CD4-positive, alpha-beta T cell (primary cell): ENCODE measurements at regions not wholly inside any gene's neighbourhood (a gene's known extent, or its start where the extent isn't known, plus 50 kb on each side); places are given as distances from the start of the nearest gene placed in this dataset.

Source experiments
- ATAC-seq: fragments of 200-7000 bp; cut with Tn5 transposase; one replicate; pipeline ENCODE4 v1.10.0; 2022; ENCODE audit warnings: mild to moderate bottlenecking; ENCODE audit not compliant: poor library complexity
- CTCF ChIA-PET: fragments of 350-600 bp; sonication (Branson Sonifier 250); formaldehyde crosslinking; loops from one replicate; lab custom pipeline; 2021; ENCODE audit warnings: antibody characterized with exemption, inconsistent platforms; lab: Charles Lee
- POLR2A ChIA-PET: fragments of 350-600 bp; sonication (Branson Sonifier 250); formaldehyde crosslinking; loops from one replicate; lab custom pipeline; 2021; ENCODE audit warnings: antibody characterized with exemption, inconsistent platforms; lab: Charles Lee
- DNase-seq, 14 experiments: peaks; one replicate each; pipeline ENCODE4 v3.0.0-alpha.2; 2013 to 2020; ENCODE audit warnings: mixed read lengths in 2 of 14
- H3K27ac ChIP-seq, 2 donors: one replicate each; pipeline versions ENCODE4 v1.5.1 to v1.7.0; 2013; ENCODE audit warnings: low read length in 2 of 2, low read depth in 1 of 2, mild to moderate bottlenecking in 1 of 2
- H3K27me3 ChIP-seq, 2 experiments: 1 replicate in 1 of 2; 2 replicates in 1 of 2; pipeline versions ENCODE4 v1.6.1 to v1.7.0; 2013; ENCODE audit warnings: low read length in 2 of 2, control low read depth in 1 of 2, mild to moderate bottlenecking in 1 of 2, moderate library complexity in 1 of 2; ENCODE audit not compliant: insufficient read depth in 2 of 2, control insufficient read depth in 1 of 2
- H3K36me3 ChIP-seq: one replicate; pipeline ENCODE4 v1.6.1; 2013; ENCODE audit warnings: low read length, control low read depth; ENCODE audit not compliant: insufficient read depth
- H3K4me1 ChIP-seq: one replicate; pipeline ENCODE4 v1.6.1; 2013; ENCODE audit warnings: low read length, control low read depth; ENCODE audit not compliant: insufficient read depth
- H3K4me3 ChIP-seq: one replicate; pipeline ENCODE4 v1.5.1; 2013; ENCODE audit warnings: mild to moderate bottlenecking, low read length, moderate library complexity
- H3K9me3 ChIP-seq, 2 experiments: 1 replicate in 1 of 2; 2 replicates in 1 of 2; pipeline versions ENCODE4 v1.6.1 to v1.7.0; 2013; ENCODE audit warnings: low read length in 2 of 2, mild to moderate bottlenecking in 2 of 2, control low read depth in 1 of 2, moderate library complexity in 1 of 2; ENCODE audit not compliant: control insufficient read depth in 1 of 2, insufficient read depth in 1 of 2
- H3K27ac Mint-ChIP-seq: one replicate; pipeline ENCODE4 v1.8.0; 2020; ENCODE audit warnings: mixed read lengths
- H3K27me3 Mint-ChIP-seq: one replicate; pipeline ENCODE4 v1.8.0; 2021; ENCODE audit warnings: mixed read lengths
- H3K36me3 Mint-ChIP-seq: one replicate; pipeline ENCODE4 v1.8.0; 2021; ENCODE audit warnings: low read depth, mixed read lengths
- H3K4me1 Mint-ChIP-seq: one replicate; pipeline ENCODE4 v1.8.0; 2021; ENCODE audit warnings: low read depth, mixed read lengths
- H3K4me3 Mint-ChIP-seq: one replicate; pipeline ENCODE4 v1.8.0; 2020; ENCODE audit warnings: mild to moderate bottlenecking, mixed read lengths
- H3K9me3 Mint-ChIP-seq: one replicate; pipeline ENCODE4 v1.8.0; 2020; ENCODE audit warnings: mixed read lengths
- intact Hi-C, 2 experiments: fragments of 100-400 bp; cut with DNase I in 1 of 2; cut with micrococcal nuclease in 1 of 2; formaldehyde crosslinking; loops; one replicate each; pipeline versions ENCODE4 v1.15.1 to v1.9.0; 2023 to 2025; cut with DNase I, micrococcal nuclease
- TF ChIP-seq, protein P1 (sequence below): fragments of 200-600 bp; IDR thresholded peaks from one replicate; pipeline ENCODE4 v1.8.0; 2022; ENCODE audit warnings: antibody characterized with exemption, mild to moderate bottlenecking

DNA sequence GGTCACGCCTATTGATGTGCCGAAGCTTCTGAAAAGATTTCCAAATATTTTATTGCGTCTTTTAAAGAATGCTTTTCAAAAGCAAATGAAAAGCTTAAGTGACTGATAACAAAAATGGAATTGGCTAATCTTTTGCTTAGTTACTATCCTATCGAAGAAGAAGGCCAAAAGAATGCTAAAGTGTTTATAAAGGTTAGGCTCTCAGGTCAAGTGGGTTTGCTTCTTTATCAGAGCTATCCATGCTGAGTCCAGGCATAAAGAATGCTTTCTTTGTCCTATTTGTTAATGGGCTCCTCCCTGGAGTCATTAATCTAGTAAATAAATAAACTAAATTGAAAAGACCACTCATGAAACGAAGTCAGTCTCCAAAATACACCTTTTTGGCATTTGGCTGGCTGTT lies 133.4 kb upstream of the LYPLAL1 start:
- ChIA-PET POLR2A (no interaction called here), CTCF (no interaction called here)
- H3K27ac Mint-ChIP-seq: no peak overlapping the region
- ATAC-seq (no peak), DNase-seq (no peak)
- intact Hi-C loops: no loop called here
- H3K27me3 Mint-ChIP-seq: no peaks in the 10 kb centered on the region
- H3K4me1 ChIP-seq: no peaks in the 10 kb centered on the region
- no peaks in the 10 kb centered on the region for H3K27me3 ChIP-seq
- no peak overlapping the region for H3K27ac ChIP-seq
- no peaks in the 10 kb centered on the region for H3K4me1 Mint-ChIP-seq
- H3K36me3 Mint-ChIP-seq: no peaks in the 10 kb centered on the region
- H3K4me3 ChIP-seq: no peak overlapping the region
- no peak overlapping the region for H3K4me3 Mint-ChIP-seq
- peaks cover 3% of the 10 kb centered on the region for H3K9me3 Mint-ChIP-seq
- H3K9me3 ChIP-seq: no peaks in the 10 kb centered on the region
- H3K36me3 ChIP-seq: no peaks in the 10 kb centered on the region
- TF ChIP-seq, protein P1, sequence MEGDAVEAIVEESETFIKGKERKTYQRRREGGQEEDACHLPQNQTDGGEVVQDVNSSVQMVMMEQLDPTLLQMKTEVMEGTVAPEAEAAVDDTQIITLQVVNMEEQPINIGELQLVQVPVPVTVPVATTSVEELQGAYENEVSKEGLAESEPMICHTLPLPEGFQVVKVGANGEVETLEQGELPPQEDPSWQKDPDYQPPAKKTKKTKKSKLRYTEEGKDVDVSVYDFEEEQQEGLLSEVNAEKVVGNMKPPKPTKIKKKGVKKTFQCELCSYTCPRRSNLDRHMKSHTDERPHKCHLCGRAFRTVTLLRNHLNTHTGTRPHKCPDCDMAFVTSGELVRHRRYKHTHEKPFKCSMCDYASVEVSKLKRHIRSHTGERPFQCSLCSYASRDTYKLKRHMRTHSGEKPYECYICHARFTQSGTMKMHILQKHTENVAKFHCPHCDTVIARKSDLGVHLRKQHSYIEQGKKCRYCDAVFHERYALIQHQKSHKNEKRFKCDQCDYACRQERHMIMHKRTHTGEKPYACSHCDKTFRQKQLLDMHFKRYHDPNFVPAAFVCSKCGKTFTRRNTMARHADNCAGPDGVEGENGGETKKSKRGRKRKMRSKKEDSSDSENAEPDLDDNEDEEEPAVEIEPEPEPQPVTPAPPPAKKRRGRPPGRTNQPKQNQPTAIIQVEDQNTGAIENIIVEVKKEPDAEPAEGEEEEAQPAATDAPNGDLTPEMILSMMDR: no peak

DNA sequence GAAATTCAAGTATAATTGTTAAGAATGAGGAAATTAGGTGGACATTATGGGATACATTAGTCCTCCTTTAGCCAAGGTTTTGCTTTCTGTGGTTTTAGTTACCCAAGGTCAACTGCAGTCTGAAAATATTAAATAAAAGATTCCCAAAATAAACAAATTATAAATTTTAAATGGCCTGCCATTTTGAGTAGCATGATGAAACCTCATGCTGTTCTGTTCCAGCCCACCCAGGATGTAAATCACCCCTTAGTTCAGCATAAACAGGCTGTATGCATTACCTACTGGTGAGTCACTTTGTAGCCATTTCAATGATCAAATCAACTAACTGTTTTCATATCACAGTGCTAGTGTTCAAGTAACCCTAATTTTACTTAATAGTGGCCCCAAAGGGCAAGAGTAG lies 132.5 kb upstream of the LYPLAL1 start:
- CTCF ChIA-PET: no interaction called here
- no peaks in the 10 kb centered on the region for H3K9me3 ChIP-seq
- H3K4me1 Mint-ChIP-seq: no peaks in the 10 kb centered on the region
- no peak overlapping the region for H3K27ac ChIP-seq
- H3K27ac Mint-ChIP-seq: no peak overlapping the region
- ATAC-seq (no peak), DNase-seq (no peak)
- no peak overlapping the region for H3K4me3 Mint-ChIP-seq
- TF ChIP-seq, protein P1: no peak
- H3K36me3 Mint-ChIP-seq: no peaks in the 10 kb centered on the region
- H3K4me3 ChIP-seq: no peak overlapping the region
- peaks cover 3% of the 10 kb centered on the region for H3K9me3 Mint-ChIP-seq
- intact Hi-C loops: no loop called here
- H3K4me1 ChIP-seq: no peaks in the 10 kb centered on the region
- H3K27me3 ChIP-seq: no peaks in the 10 kb centered on the region
- H3K36me3 ChIP-seq: no peaks in the 10 kb centered on the region
- H3K27me3 Mint-ChIP-seq: no peaks in the 10 kb centered on the region
- POLR2A ChIA-PET: no interaction called here

DNA sequence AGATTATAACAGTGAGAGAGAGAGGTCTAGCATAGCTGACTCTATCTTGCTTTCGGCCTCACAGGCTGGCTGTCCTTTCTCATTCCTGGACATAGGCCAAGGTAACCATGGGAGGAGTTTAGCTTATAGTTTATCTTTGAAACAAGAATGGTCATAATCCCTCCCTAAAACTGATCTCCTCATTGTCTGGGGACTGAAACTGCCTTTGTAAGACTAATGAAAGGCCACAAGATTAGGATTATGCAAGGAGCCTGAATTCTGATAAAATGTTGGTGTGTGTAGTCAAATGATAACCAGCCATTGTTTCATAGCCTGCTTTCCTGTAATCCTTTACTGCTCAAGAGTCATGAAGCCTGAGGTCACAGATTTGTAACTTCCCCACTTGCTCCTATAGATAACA lies 131.9 kb upstream of the LYPLAL1 start:
- no peak overlapping the region for H3K27ac Mint-ChIP-seq

More for the DNA sequence above, 131.9 kb upstream of the LYPLAL1 start:
- TF ChIP-seq, protein P1: no peak
- POLR2A ChIA-PET: no interaction called here
- Mint-ChIP-seq H3K4me3 (no peak overlapping the region), H3K36me3 (no peaks in the 10 kb centered on the region), H3K27me3 (no peaks in the 10 kb centered on the region), H3K9me3 (peaks cover 3% of the 10 kb centered on the region), H3K4me1 (no peaks in the 10 kb centered on the region)
- Histone ChIP-seq H3K27me3 (no peaks in the 10 kb centered on the region), H3K4me1 (no peaks in the 10 kb centered on the region), H3K4me3 (no peak overlapping the region), H3K36me3 (no peaks in the 10 kb centered on the region), H3K27ac (no peak overlapping the region), H3K9me3 (no peaks in the 10 kb centered on the region)
- DNase-seq: no peak
- CTCF ChIA-PET: no interaction called here
- intact Hi-C loops: no loop called here
- no peak for ATAC-seq
